Keratinocyte (primary cell): ENCODE measurements at regions not wholly inside any gene's neighbourhood (a gene's known extent, or its start where the extent isn't known, plus 50 kb on each side); places are given as distances from the start of the nearest gene placed in this dataset.

Experiments
- DNase-seq: peaks from one replicate; pipeline ENCODE4 v3.0.0-alpha.2; 2011; ENCODE audit warnings: low read depth, missing footprints, low spot score
- FAIRE-seq: peaks from 2 replicates; lab custom pipeline; 2011; peaks lifted over from hg19 to GRCh38; lab: Jason Lieb, UNC
- H2AFZ ChIP-seq: 2 replicates; pipeline ENCODE4 v1.6.0; 2012; ENCODE audit warnings: low read length, control low read depth, inconsistent platforms; ENCODE audit not compliant: control insufficient read depth
- H3K27ac ChIP-seq: 2 replicates; pipeline ENCODE4 v1.5.1; 2011; ENCODE audit warnings: low read length; ENCODE audit not compliant: control insufficient read depth, insufficient read depth
- H3K27me3 ChIP-seq: 3 replicates; pipeline ENCODE4 v1.6.0; 2011; ENCODE audit warnings: low read length; ENCODE audit not compliant: control insufficient read depth, insufficient read depth; ENCODE audit errors: extremely low read depth
- H3K36me3 ChIP-seq, 2 experiments: 2 replicates in 1 of 2; 3 replicates in 1 of 2; pipeline ENCODE4 v1.5.1; 2011; ENCODE audit warnings: low read length in 2 of 2, mild to moderate bottlenecking in 1 of 2; ENCODE audit not compliant: control insufficient read depth in 2 of 2, insufficient read depth in 2 of 2; ENCODE audit errors: extremely low read depth in 1 of 2
- H3K4me1 ChIP-seq: 3 replicates; pipeline ENCODE4 v1.5.1; 2011; ENCODE audit warnings: low read length; ENCODE audit not compliant: control insufficient read depth, insufficient read depth; ENCODE audit errors: extremely low read depth
- H3K4me2 ChIP-seq: 3 replicates; pipeline ENCODE4 v1.6.0; 2011; ENCODE audit warnings: low read depth, low read length; ENCODE audit not compliant: control insufficient read depth, insufficient read depth; ENCODE audit errors: extremely low read depth
- H3K4me3 ChIP-seq, 3 experiments: fragments of 200-600 bp in 1 of 3; sonication (generic) in 1 of 3; 2 replicates in 2 of 3; 3 replicates in 1 of 3; pipeline ENCODE4 v1.5.1; 2011 to 2016; ENCODE audit warnings: low read length in 3 of 3, mild to moderate bottlenecking in 3 of 3, control low read depth in 2 of 3, inconsistent platforms in 1 of 3, low read depth in 1 of 3, mixed read lengths in 1 of 3, mixed run types in 1 of 3, moderate library complexity in 1 of 3; ENCODE audit not compliant: control insufficient read depth in 2 of 3, insufficient read depth in 2 of 3; ENCODE audit errors: extremely low read depth in 1 of 3
- H3K79me2 ChIP-seq: 2 replicates; pipeline ENCODE4 v1.6.0; 2012; ENCODE audit warnings: low read length; ENCODE audit not compliant: control insufficient read depth, insufficient read depth
- H3K9ac ChIP-seq: 3 replicates; pipeline ENCODE4 v1.6.0; 2011; ENCODE audit warnings: low read length; ENCODE audit not compliant: control insufficient read depth, insufficient read depth; ENCODE audit errors: extremely low read depth
- H3K9me1 ChIP-seq: 3 replicates; pipeline ENCODE4 v1.6.0; 2011; ENCODE audit warnings: low read length; ENCODE audit not compliant: control insufficient read depth, insufficient read depth; ENCODE audit errors: extremely low read depth
- H3K9me3 ChIP-seq: 2 replicates; pipeline ENCODE4 v1.5.1; 2012; ENCODE audit warnings: low read depth, low read length; ENCODE audit not compliant: control insufficient read depth
- H4K20me1 ChIP-seq: 3 replicates; pipeline ENCODE4 v1.6.0; 2011; ENCODE audit warnings: low read length; ENCODE audit not compliant: control insufficient read depth, insufficient read depth; ENCODE audit errors: extremely low read depth
- EZH2 ChIP-seq: IDR thresholded peaks from one replicate; pipeline ENCODE4 v1.6.1; 2012; ENCODE audit warnings: inconsistent platforms, mild to moderate bottlenecking, low read length, moderate library complexity
- dilution Hi-C: fragments of 300-500 bp; cut with MboI; formaldehyde crosslinking; loops from one replicate; pipeline ENCODE4 v1.7.0; 2020; ENCODE audit warnings: low sequenced_read_pairs; ENCODE audit not compliant: extremely low pct_ligation_motif_present
- TF ChIP-seq, protein P1 (sequence below), 3 experiments: IDR thresholded peaks in 1 of 3; conservative IDR thresholded peaks in 1 of 3; optimal IDR thresholded peaks in 1 of 3; 2 replicates in 2 of 3; 3 replicates in 1 of 3; pipeline versions ENCODE3 to v1.5.1; 2011; ENCODE audit warnings: low read length in 3 of 3, mild to moderate bottlenecking in 3 of 3, moderate library complexity in 2 of 3, control low read depth in 1 of 3, inconsistent platforms in 1 of 3; ENCODE audit not compliant: insufficient read depth in 2 of 3; ENCODE audit errors: extremely low read depth in 1 of 3

DNA sequence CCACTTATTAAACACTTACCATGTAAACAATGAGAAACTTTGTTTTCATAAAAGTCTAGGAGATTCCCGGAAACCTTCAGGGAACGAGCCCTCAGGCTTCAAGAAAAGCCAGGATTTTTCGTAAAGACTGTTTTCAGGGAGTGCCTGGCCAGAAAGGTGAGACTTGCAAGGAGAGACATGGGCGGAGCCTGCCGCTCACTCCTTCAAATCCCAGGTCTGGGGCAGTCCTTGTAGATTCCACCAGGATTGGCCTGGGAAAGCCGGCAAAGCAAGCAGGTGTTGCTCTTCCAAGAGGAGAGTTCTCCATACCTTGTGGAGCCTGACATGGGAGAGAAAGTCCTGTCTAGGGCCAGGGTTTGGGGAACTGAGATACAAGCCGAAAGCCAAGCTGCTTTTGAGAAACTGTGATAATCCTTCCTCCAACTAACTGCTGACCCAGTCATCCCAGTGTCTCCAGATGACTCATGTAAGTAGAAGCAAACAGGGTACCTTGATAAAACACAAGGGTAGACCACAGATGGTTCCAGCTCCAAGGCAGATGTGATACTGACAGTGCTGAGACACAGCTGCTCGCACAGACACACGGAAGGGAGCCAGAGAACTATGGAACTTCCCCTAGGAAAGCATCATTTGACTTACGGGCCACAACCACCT lies 69.4 kb upstream of the NAA20 start:
- Histone ChIP-seq H4K20me1 (no peaks in the 10 kb centered on the region), H3K79me2 (no peaks in the 10 kb centered on the region)

DNA sequence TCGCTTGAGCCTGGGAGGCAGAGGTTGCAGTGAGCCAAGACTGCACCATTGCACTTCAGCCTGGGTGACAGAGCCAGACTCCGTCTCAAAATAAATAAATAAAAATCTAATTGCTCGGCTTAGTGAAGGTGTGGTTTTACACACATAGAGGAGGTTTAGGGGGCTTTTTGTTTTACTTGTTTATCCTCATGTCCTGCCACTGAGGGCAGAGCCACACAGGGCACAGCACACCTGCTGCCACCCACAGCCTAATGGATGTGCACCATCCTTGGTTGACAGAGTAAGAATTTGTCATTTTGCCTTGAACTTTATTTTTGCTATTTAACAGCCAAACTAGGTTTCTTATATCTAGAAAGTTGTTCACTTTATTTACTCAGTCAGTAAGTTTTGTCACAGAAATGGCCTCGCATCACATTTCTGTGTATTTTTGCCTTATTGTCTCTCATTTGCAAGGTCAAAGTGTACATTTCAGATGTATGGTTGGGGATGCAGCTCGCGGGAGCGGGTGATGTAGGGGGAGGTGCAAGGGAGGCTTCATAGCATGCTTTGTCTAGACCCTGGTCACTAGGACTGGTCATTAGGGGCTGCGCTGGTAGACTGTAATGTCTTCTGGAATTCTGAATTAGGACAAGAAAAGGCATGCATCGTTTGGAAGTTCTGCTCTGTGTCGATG lies 67.8 kb upstream of the NAA20 start:
- no peak overlapping the region for H2AFZ ChIP-seq
- FAIRE-seq (no peak), DNase-seq (no peak)

More for the DNA sequence above, 69.4 kb upstream of the NAA20 start:
- no peaks in the 10 kb centered on the region for H3K9me1 ChIP-seq
- peak overlapping the region; percentile 57 for H2AFZ ChIP-seq
- peaks cover 29% of the 10 kb centered on the region for H3K4me1 ChIP-seq
- H3K9me3 ChIP-seq: no peaks in the 10 kb centered on the region
- H3K4me2 ChIP-seq: peak overlapping the region; percentile 55
- H3K4me3 ChIP-seq: peak overlapping the region in 1 of 3 experiments; percentile 22
- FAIRE-seq (peak; percentile 73), DNase-seq (no peak)
- no peak for TF ChIP-seq EZH2
- TF ChIP-seq, protein P1, sequence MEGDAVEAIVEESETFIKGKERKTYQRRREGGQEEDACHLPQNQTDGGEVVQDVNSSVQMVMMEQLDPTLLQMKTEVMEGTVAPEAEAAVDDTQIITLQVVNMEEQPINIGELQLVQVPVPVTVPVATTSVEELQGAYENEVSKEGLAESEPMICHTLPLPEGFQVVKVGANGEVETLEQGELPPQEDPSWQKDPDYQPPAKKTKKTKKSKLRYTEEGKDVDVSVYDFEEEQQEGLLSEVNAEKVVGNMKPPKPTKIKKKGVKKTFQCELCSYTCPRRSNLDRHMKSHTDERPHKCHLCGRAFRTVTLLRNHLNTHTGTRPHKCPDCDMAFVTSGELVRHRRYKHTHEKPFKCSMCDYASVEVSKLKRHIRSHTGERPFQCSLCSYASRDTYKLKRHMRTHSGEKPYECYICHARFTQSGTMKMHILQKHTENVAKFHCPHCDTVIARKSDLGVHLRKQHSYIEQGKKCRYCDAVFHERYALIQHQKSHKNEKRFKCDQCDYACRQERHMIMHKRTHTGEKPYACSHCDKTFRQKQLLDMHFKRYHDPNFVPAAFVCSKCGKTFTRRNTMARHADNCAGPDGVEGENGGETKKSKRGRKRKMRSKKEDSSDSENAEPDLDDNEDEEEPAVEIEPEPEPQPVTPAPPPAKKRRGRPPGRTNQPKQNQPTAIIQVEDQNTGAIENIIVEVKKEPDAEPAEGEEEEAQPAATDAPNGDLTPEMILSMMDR (optimal IDR thresholded peaks at IDR 0.05 in 1 of 3, IDR thresholded peaks at IDR 0.05 in 1 of 3, conservative IDR thresholded peaks at IDR 0.05 in 1 of 3; ENCODE audit: extremely low read depth in 1 of 3, insufficient read depth in 2 of 3, low read length in 3 of 3): no peak
- H3K9ac ChIP-seq: peak overlapping the region; percentile 66
- dilution Hi-C loops: no loop called here
- H3K27ac ChIP-seq: peak overlapping the region; percentile 81
- H3K36me3 ChIP-seq: peaks cover 3 to 9% of the 10 kb centered on the region in 2 experiments
- no peaks in the 10 kb centered on the region for H3K27me3 ChIP-seq

More for the DNA sequence above, 67.8 kb upstream of the NAA20 start:
- Histone ChIP-seq H3K36me3 (peaks cover 3 to 9% of the 10 kb centered on the region in 2 experiments), H3K4me1 (peaks cover 19% of the 10 kb centered on the region), H3K4me3 (no peak overlapping the region), H3K9ac (no peak overlapping the region), H3K4me2 (no peak overlapping the region), H3K9me1 (no peaks in the 10 kb centered on the region), H3K27me3 (no peaks in the 10 kb centered on the region), H4K20me1 (no peaks in the 10 kb centered on the region), H3K9me3 (no peaks in the 10 kb centered on the region), H3K79me2 (no peaks in the 10 kb centered on the region), H3K27ac (no peak overlapping the region)
- TF ChIP-seq EZH2: no peak
- TF ChIP-seq, protein P1 (optimal IDR thresholded peaks at IDR 0.05 in 1 of 3, IDR thresholded peaks at IDR 0.05 in 1 of 3, conservative IDR thresholded peaks at IDR 0.05 in 1 of 3; ENCODE audit: extremely low read depth in 1 of 3, insufficient read depth in 2 of 3, low read length in 3 of 3): no peak
- dilution Hi-C loops: no loop called here
